A673 (cell line): ENCODE measurements at regions not wholly inside any gene's neighbourhood (a gene's known extent, or its start where the extent isn't known, plus 50 kb on each side); places are given as distances from the start of the nearest gene placed in this dataset.

ENCODE experiments used
- BruUV-seq: library from RNA; stranded (reverse); fragments of 400-500 nt; replicated peaks from 2 replicates; lab custom pipeline; 2021; lab: Mats Ljungman, UMichigan
- CTCF ChIA-PET: fragments of 300-600 bp; sonication (Branson Sonifier 250); formaldehyde crosslinking; loops from one replicate; lab custom pipeline; 2022; ENCODE audit warnings: antibody characterized with exemption; lab: Charles Lee
- POLR2A ChIA-PET: fragments of 300-600 bp; sonication (Branson Sonifier 250); formaldehyde crosslinking; loops from one replicate; lab custom pipeline; 2022; ENCODE audit warnings: antibody characterized with exemption; ENCODE audit not compliant: low non-redundant PET; lab: Charles Lee
- DNase-seq: peaks from one replicate; pipeline ENCODE4 v3.0.0-alpha.2; 2015; ENCODE audit warnings: low spot score
- H3K27ac ChIP-seq: fragments of 200-600 bp; sonication (generic); 2 replicates; pipeline ENCODE4 v1.5.1; 2016; ENCODE audit warnings: mixed run types, low read depth, mild to moderate bottlenecking, mixed read lengths, antibody characterized with exemption, low read length; ENCODE audit not compliant: poor library complexity, severe bottlenecking
- H3K27me3 ChIP-seq: fragments of 200-600 bp; sonication (generic); replicated peaks from 2 replicates; pipeline ENCODE4 v1.6.1; 2017; ENCODE audit warnings: mixed run types, low read depth, mild to moderate bottlenecking, mixed read lengths, antibody characterized with exemption, low read length; ENCODE audit not compliant: insufficient read depth, poor library complexity
- H3K36me3 ChIP-seq: fragments of 200-600 bp; sonication (generic); 2 replicates; pipeline ENCODE4 v1.6.1; 2016; ENCODE audit warnings: mixed run types, mild to moderate bottlenecking, mixed read lengths, antibody characterized with exemption, low read length; ENCODE audit not compliant: insufficient read depth, poor library complexity, severe bottlenecking
- H3K4me1 ChIP-seq: fragments of 200-600 bp; sonication (generic); 2 replicates; pipeline ENCODE4 v1.6.1; 2017; ENCODE audit warnings: mixed run types, mild to moderate bottlenecking, mixed read lengths, antibody characterized with exemption, low read length; ENCODE audit not compliant: insufficient read depth, poor library complexity, severe bottlenecking
- H3K4me3 ChIP-seq: fragments of 200-600 bp; sonication (generic); 2 replicates; pipeline ENCODE4 v1.5.1; 2016; ENCODE audit warnings: low read depth, mixed run types, mild to moderate bottlenecking, mixed read lengths, low read length; ENCODE audit not compliant: poor library complexity, severe bottlenecking
- H3K9me3 ChIP-seq: fragments of 200-600 bp; sonication (generic); 2 replicates; pipeline ENCODE4 v1.6.1; 2016; ENCODE audit warnings: mixed run types, low read depth, mild to moderate bottlenecking, mixed read lengths, antibody characterized with exemption, low read length; ENCODE audit not compliant: poor library complexity, severe bottlenecking
- CTCF ChIP-seq: fragments of 300-800, 200-600 bp; sonication (generic); conservative IDR thresholded peaks from 2 replicates; pipeline ENCODE4 v1.5.1; 2017; ENCODE audit warnings: low read depth, mild to moderate bottlenecking, antibody characterized with exemption, low read length, moderate library complexity, mixed read lengths
- EZH2 ChIP-seq: fragments of 200-600 bp; sonication (generic); IDR thresholded peaks from 2 replicates; pipeline ENCODE4 v1.6.1; 2017; ENCODE audit warnings: borderline replicate concordance, low read depth, mild to moderate bottlenecking, mixed read lengths, antibody characterized with exemption, low read length; ENCODE audit not compliant: poor library complexity, severe bottlenecking
- intact Hi-C: fragments of 100-400 bp; cut with micrococcal nuclease; formaldehyde crosslinking; loops from one replicate; pipeline ENCODE4 v1.10.0; 2022; ENCODE audit not compliant: unreplicated experiment

- H3K4me1 ChIP-seq, result no peaks in the 10 kb centered on the region
- no peaks in the 10 kb centered on the region for H3K27me3 ChIP-seq
- DNase-seq, result no peak
- no peak overlapping the region for H3K27ac ChIP-seq
- intact Hi-C loops, result no loop called here
- TF ChIP-seq EZH2 (no peak), CTCF (no peak)
- no peaks in the 10 kb centered on the region for H3K36me3 ChIP-seq
- no TSS peak for BruUV-seq
- CTCF ChIA-PET, result no interaction called here
- POLR2A ChIA-PET, result no interaction called here
- no peaks in the 10 kb centered on the region for H3K9me3 ChIP-seq
- no peak overlapping the region for H3K4me3 ChIP-seq
Measured at GRCh38 chr16:47753659-47754058, 292.5 kb downstream of the PHKB start.
